ENCODE measurements at regions not wholly inside any gene's neighbourhood (a gene's known extent, or its start where the extent isn't known, plus 50 kb on each side); places are given as distances from the start of the nearest gene placed in this dataset.

DNA sequence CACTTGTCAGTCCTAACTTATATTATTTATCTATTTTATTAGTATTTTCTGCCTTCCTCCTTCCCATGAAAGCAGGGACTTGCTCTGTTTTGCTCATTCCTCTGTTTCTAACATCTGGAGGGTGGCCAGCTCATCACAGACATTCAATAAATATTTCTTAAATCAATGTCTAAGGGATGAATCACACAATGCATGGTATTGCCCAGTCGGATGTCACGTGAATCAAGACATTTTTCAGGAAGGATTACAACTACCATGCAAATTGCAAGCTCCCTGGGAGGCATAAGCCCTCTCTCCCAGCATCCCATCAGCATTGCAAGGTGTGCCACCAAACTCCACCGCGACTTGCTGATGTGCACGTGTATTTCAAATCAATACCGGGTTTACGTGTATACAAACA lies 146.6 kb upstream of the RNF32 start:
- Histone ChIP-seq H3K27ac (ENCODE audit: low read length) (no peak overlapping the region), H3K27me3 (ENCODE audit: low read depth, low read length) (no peaks in the 10 kb centered on the region), H3K4me3 (ENCODE audit: low read depth in 1 of 2, low read length in 2 of 2) (no peak overlapping the region), H3K4me1 (ENCODE audit: control insufficient read depth in 1 of 2, insufficient read depth in 2 of 2, low read length in 2 of 2) (no peaks in the 10 kb centered on the region), H3K36me3 (ENCODE audit: control insufficient read depth in 1 of 2, insufficient read depth in 2 of 2, low read length in 2 of 2) (no peaks in the 10 kb centered on the region), H3K9me3 (ENCODE audit: control insufficient read depth in 1 of 2, low read length in 2 of 2) (no peaks in the 10 kb centered on the region)

DNA sequence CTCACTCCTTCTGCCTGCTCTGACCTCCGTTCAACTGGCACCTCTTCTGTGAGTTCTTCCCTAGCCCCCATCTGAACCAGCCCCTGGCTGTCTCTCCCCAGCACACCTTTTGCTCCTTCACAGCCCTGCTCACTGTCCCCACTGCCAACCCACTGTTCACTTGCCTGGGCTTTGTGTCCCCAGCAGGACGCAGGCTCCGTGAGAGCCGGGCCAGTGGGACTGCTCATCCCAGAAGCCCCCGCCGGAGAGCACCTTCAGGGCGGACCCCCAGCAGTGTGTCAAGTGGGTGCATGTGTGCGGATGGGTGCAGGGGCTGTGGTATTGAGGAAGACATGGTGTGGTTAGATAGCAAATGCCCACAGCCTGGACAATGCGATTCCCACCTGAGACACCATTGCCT lies 148.4 kb upstream of the RNF32 start:
- Histone ChIP-seq H3K36me3 (ENCODE audit: control insufficient read depth in 1 of 2, insufficient read depth in 2 of 2, low read length in 2 of 2) (no peaks in the 10 kb centered on the region), H3K9me3 (ENCODE audit: control insufficient read depth in 1 of 2, low read length in 2 of 2) (no peaks in the 10 kb centered on the region), H3K27me3 (ENCODE audit: low read depth, low read length) (no peaks in the 10 kb centered on the region), H3K4me3 (ENCODE audit: low read depth in 1 of 2, low read length in 2 of 2) (no peak overlapping the region), H3K27ac (ENCODE audit: low read length) (no peak overlapping the region), H3K4me1 (ENCODE audit: control insufficient read depth in 1 of 2, insufficient read depth in 2 of 2, low read length in 2 of 2) (no peaks in the 10 kb centered on the region)

DNA sequence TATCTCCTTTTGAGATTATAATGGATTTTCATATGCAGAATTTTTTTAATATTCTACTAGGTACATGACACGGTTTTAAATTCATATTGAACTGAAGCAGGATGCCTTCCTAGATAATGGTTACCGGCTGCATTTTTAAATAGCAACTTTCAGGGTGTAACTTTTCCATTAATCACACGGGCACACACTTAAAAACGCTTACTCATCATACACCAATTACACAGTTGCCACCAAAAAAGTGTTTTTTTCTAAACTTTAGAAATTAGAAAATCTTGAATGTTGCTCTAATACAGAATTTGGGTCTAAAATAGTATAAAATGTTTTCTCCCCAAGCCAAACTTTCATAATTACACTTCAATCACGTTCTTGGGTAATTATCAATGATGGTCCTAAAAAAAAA lies 149.1 kb upstream of the RNF32 start:
- H3K27me3 ChIP-seq (ENCODE audit: low read depth, low read length) = no peaks in the 10 kb centered on the region

DNA sequence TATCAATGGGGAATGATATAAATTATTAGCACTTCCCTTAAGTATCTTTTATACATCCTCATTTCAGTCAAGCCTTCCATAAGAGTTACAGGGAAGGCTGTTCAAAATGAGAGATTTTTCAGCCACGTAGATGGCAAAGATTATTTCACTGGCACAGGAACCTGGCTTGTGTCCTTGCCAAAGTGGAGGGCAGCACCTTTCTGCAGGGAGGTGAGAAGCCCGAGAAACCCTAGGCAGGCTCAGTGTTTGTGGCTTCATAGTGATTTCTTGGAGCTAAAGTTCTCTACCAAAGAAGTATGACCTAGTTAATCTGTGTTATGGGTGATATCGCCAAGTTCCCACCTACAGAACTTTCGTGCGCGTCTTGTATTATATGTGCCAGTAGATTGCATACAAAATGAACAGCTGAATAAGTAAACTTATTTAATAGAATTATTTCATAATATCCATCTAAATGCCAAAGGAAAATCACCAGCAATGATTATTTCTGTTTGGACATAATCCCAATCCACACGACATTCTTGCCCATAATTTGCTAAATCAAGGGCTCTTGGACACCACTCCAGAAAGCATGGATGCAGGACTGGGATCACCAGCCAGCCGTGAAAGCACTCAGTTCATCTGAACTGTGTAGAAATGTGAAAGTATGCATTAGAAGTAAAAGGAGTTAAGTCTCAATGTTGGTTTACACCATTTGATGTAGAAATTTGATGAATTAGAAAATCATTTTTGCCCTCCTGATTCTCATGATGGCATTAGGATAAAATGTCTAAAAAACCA lies 150.4 kb upstream of the RNF32 start:
- H3K4me1 ChIP-seq (ENCODE audit: control insufficient read depth in 1 of 2, insufficient read depth in 2 of 2, low read length in 2 of 2) = no peaks in the 10 kb centered on the region
- no peaks in the 10 kb centered on the region for H3K27me3 ChIP-seq (ENCODE audit: low read depth, low read length)
- H3K9me3 ChIP-seq (ENCODE audit: control insufficient read depth in 1 of 2, low read length in 2 of 2) = no peaks in the 10 kb centered on the region
- H3K36me3 ChIP-seq (ENCODE audit: control insufficient read depth in 1 of 2, insufficient read depth in 2 of 2, low read length in 2 of 2) = no peaks in the 10 kb centered on the region
- H3K4me3 ChIP-seq (ENCODE audit: low read depth in 1 of 2, low read length in 2 of 2) = no peak overlapping the region
- H3K27ac ChIP-seq (ENCODE audit: low read length) = no peak overlapping the region

More for the DNA sequence above, 149.1 kb upstream of the RNF32 start:
- Histone ChIP-seq H3K36me3 (ENCODE audit: control insufficient read depth in 1 of 2, insufficient read depth in 2 of 2, low read length in 2 of 2) (no peaks in the 10 kb centered on the region), H3K4me1 (ENCODE audit: control insufficient read depth in 1 of 2, insufficient read depth in 2 of 2, low read length in 2 of 2) (no peaks in the 10 kb centered on the region), H3K27ac (ENCODE audit: low read length) (no peak overlapping the region), H3K9me3 (ENCODE audit: control insufficient read depth in 1 of 2, low read length in 2 of 2) (no peaks in the 10 kb centered on the region), H3K4me3 (ENCODE audit: low read depth in 1 of 2, low read length in 2 of 2) (no peak overlapping the region)

DNA sequence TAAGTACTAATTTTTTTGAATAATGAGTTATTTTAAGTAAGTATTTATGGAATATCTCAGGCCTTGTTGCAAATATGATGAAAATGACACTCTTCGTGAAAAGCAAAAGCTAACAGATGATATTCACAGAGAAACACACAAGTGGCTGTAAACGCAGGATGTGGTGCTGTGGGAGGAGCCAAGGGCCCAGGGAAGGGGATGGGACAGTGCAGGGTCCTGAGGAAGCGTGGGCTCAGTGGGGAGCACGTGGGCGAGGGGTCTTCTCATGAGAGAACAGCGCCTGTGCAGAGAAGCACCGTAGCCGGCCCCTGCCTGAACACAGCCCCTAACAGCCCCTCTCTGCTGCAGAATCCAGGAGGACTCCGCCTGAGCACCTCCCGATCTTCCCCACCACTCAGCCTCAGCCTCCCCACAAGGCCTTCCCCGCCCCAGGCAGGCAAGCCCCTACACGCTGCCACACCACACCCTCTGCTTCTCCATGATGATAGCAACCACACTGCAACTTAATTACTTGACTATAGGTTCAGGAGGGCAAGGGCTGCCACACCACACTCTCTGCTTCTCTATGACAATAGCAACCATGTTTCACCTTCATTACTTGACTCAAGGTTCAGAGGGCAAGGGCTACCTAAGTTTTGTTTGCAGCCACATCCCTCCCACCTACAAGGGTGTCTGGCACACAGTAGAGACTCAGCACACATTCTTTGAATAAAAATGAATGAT lies 152.6 kb upstream of the RNF32 start:
- Histone ChIP-seq H3K27me3 (ENCODE audit: low read depth, low read length) (no peaks in the 10 kb centered on the region), H3K36me3 (ENCODE audit: control insufficient read depth in 1 of 2, insufficient read depth in 2 of 2, low read length in 2 of 2) (no peaks in the 10 kb centered on the region), H3K4me1 (ENCODE audit: control insufficient read depth in 1 of 2, insufficient read depth in 2 of 2, low read length in 2 of 2) (no peaks in the 10 kb centered on the region), H3K4me3 (ENCODE audit: low read depth in 1 of 2, low read length in 2 of 2) (no peak overlapping the region), H3K9me3 (ENCODE audit: control insufficient read depth in 1 of 2, low read length in 2 of 2) (no peaks in the 10 kb centered on the region), H3K27ac (ENCODE audit: low read length) (no peak overlapping the region)

DNA sequence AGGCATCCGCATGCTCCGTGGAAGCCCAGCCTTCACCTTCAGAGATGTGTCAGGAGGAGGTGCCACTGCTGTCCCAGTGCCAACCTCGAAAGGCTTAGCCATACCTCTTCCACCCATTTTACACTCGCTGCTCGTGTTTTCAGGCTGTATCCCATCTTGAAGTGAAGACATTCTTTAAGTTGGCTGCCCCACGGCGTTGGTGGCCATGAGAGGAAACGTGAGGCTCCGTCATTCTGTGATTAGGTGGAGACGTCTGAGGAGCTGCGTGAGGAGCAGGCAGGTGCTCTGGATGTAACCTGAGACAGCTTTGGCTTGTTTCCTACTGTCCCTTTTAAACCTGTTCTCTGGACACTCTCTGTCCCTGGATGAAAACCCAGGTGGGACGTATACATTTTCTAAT lies 159.9 kb upstream of the RNF32 start:
- H3K36me3 ChIP-seq (ENCODE audit: control insufficient read depth in 1 of 2, insufficient read depth in 2 of 2, low read length in 2 of 2) = no peaks in the 10 kb centered on the region
- peaks cover 0 to 1% of the 10 kb centered on the region in 2 donors for H3K4me1 ChIP-seq (ENCODE audit: control insufficient read depth in 1 of 2, insufficient read depth in 2 of 2, low read length in 2 of 2)
- no peaks in the 10 kb centered on the region for H3K27me3 ChIP-seq (ENCODE audit: low read depth, low read length)
- H3K27ac ChIP-seq (ENCODE audit: low read length) = no peak overlapping the region
- H3K9me3 ChIP-seq (ENCODE audit: control insufficient read depth in 1 of 2, low read length in 2 of 2) = no peaks in the 10 kb centered on the region
- H3K4me3 ChIP-seq (ENCODE audit: low read depth in 1 of 2, low read length in 2 of 2) = no peak overlapping the region

DNA sequence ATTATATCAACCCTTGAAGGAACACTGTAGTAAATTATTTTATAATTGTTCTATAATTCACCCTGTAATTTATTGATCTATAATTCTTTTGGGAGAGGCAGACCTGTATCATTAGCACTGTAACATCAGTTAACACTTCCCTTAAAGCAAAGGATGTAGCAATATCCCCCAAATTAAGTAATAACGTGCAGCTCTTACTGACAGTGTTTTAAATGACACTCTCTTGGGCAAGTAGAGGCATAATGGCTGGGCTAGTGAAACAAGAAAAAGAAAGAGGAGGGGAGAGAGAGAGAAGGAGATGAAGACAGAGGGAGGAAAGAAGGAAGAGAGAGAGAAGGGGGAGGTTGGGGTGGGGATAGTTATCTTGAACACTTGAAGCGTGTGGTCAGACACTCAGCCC lies 161.0 kb upstream of the RNF32 start:
- Histone ChIP-seq H3K9me3 (ENCODE audit: control insufficient read depth in 1 of 2, low read length in 2 of 2) (no peaks in the 10 kb centered on the region), H3K4me3 (ENCODE audit: low read depth in 1 of 2, low read length in 2 of 2) (no peak overlapping the region), H3K4me1 (ENCODE audit: control insufficient read depth in 1 of 2, insufficient read depth in 2 of 2, low read length in 2 of 2) (peaks cover 0 to 4% of the 10 kb centered on the region in 2 donors), H3K27me3 (ENCODE audit: low read depth, low read length) (no peaks in the 10 kb centered on the region), H3K27ac (ENCODE audit: low read length) (no peak overlapping the region), H3K36me3 (ENCODE audit: control insufficient read depth in 1 of 2, insufficient read depth in 2 of 2, low read length in 2 of 2) (no peaks in the 10 kb centered on the region)

DNA sequence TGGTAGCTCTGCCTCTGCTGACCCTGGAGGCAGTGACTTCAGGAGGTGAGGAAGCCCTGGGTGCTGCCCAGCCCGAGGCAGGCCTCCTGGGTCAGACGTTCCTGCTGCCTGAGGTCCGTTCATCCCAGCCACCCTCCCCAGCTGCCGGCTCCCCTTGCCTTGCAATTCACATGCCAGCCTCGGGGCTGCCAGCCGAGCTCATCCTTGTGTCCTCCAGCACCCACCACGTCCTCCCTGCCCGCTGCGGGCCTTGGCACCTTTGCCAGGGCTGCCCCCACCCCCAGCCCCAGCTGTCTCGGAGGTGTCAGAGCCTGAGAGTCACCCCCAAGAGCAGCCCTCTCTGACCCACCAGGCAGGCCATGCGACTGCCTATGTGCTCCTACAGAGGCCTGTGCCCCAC lies 162.1 kb upstream of the RNF32 start:
- Histone ChIP-seq H3K27me3 (ENCODE audit: low read depth, low read length) (no peaks in the 10 kb centered on the region), H3K27ac (ENCODE audit: low read length) (no peak overlapping the region), H3K9me3 (ENCODE audit: control insufficient read depth in 1 of 2, low read length in 2 of 2) (no peaks in the 10 kb centered on the region), H3K36me3 (ENCODE audit: control insufficient read depth in 1 of 2, insufficient read depth in 2 of 2, low read length in 2 of 2) (no peaks in the 10 kb centered on the region), H3K4me1 (ENCODE audit: control insufficient read depth in 1 of 2, insufficient read depth in 2 of 2, low read length in 2 of 2) (peaks cover 0 to 4% of the 10 kb centered on the region in 2 donors), H3K4me3 (ENCODE audit: low read depth in 1 of 2, low read length in 2 of 2) (no peak overlapping the region)

DNA sequence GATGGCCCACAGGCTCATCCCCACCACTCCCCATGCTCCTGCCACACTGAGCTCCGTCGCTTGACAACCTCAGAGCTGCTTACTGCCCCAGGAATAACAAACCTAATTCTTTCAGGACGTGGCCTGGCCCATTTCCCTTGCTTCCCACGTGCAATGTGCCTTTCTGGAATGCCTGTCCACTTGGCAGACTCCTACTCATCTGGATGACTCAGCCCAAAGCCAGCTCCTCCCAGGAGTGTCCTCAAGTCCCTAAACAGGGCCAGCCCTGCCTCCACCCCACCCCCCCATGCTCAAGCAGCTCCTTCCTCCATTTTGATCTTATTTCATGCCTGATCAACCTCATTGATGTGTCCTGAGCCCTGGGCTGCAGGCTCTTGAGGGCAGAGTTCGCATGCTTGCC lies 164.9 kb upstream of the RNF32 start:
- H3K27ac ChIP-seq (ENCODE audit: low read length) = no peak overlapping the region
- H3K27me3 ChIP-seq (ENCODE audit: low read depth, low read length) = no peaks in the 10 kb centered on the region
- no peaks in the 10 kb centered on the region for H3K9me3 ChIP-seq (ENCODE audit: control insufficient read depth in 1 of 2, low read length in 2 of 2)
- peaks cover 0 to 4% of the 10 kb centered on the region in 2 donors for H3K4me1 ChIP-seq (ENCODE audit: control insufficient read depth in 1 of 2, insufficient read depth in 2 of 2, low read length in 2 of 2)
- H3K36me3 ChIP-seq (ENCODE audit: control insufficient read depth in 1 of 2, insufficient read depth in 2 of 2, low read length in 2 of 2) = no peaks in the 10 kb centered on the region
- H3K4me3 ChIP-seq (ENCODE audit: low read depth in 1 of 2, low read length in 2 of 2) = no peak overlapping the region

DNA sequence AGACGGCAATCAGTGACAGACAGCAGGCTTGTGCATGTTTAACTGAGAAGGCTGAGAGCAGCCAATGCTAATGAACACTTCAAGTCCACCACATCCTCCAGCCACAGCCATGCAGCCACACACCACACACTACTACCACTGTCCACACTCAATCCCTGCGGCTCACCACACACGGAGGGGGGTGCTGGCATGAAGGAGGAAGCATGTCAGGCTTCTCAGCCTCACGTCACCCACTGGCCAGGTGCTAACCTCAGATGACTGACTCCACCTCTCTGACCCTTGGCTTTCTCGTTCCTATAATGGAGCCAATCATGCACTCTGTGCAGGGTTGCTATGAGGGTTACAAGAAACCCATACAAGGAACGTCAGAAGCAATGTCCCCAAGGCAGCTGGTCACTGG lies 165.4 kb upstream of the RNF32 start:
- H3K4me1 ChIP-seq (ENCODE audit: control insufficient read depth in 1 of 2, insufficient read depth in 2 of 2, low read length in 2 of 2) = peaks cover 0 to 4% of the 10 kb centered on the region in 2 donors
- H3K27ac ChIP-seq (ENCODE audit: low read length) = no peak overlapping the region
- no peaks in the 10 kb centered on the region for H3K36me3 ChIP-seq (ENCODE audit: control insufficient read depth in 1 of 2, insufficient read depth in 2 of 2, low read length in 2 of 2)
- no peaks in the 10 kb centered on the region for H3K9me3 ChIP-seq (ENCODE audit: control insufficient read depth in 1 of 2, low read length in 2 of 2)
- no peaks in the 10 kb centered on the region for H3K27me3 ChIP-seq (ENCODE audit: low read depth, low read length)
- H3K4me3 ChIP-seq (ENCODE audit: low read depth in 1 of 2, low read length in 2 of 2) = no peak overlapping the region

DNA sequence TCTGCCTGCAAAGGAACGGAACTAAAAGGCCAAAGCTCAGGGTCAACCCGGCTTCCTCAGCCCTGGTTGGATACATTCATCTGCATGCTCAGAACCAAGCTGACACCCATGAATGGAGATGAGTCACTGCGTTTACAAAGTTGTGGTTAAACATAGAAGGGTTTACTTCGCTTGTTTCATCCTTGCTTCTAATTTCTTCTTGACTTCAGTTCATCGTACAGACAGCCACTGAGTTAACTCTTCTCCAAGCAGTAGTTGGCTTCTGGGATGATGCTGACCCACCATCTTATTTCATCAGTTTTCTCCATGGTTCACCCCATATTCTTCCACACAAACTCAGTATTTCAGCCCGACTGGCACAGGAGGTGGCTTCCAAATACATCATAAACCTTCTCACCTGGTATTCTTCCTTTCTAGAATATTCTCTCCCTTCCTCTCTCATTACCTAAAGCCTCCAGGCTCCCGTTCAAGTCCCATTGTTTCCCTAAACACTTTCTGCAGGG lies 166.3 kb upstream of the RNF32 start:
- no peaks in the 10 kb centered on the region for H3K27me3 ChIP-seq (ENCODE audit: low read depth, low read length)
- H3K4me3 ChIP-seq (ENCODE audit: low read depth in 1 of 2, low read length in 2 of 2) = no peak overlapping the region
- H3K36me3 ChIP-seq (ENCODE audit: control insufficient read depth in 1 of 2, insufficient read depth in 2 of 2, low read length in 2 of 2) = no peaks in the 10 kb centered on the region
- no peak overlapping the region for H3K27ac ChIP-seq (ENCODE audit: low read length)
- peaks cover 0 to 4% of the 10 kb centered on the region in 2 donors for H3K4me1 ChIP-seq (ENCODE audit: control insufficient read depth in 1 of 2, insufficient read depth in 2 of 2, low read length in 2 of 2)
- no peaks in the 10 kb centered on the region for H3K9me3 ChIP-seq (ENCODE audit: control insufficient read depth in 1 of 2, low read length in 2 of 2)
